Adrenal gland (tissue), 5 donors: ENCODE measurements at regions not wholly inside any gene's neighbourhood (a gene's known extent, or its start where the extent isn't known, plus 50 kb on each side); places are given as distances from the start of the nearest gene placed in this dataset.

Experiments
- CTCF ChIP-seq, 6 experiments: fragments of 450-650 bp in 4 of 6; fragments of 200-600 bp in 2 of 6; sonication (generic) in 1 of 6; IDR thresholded peaks; 1 replicate in 5 of 6; 2 replicates in 1 of 6; pipeline versions ENCODE4 v1.5.1 to v1.8.0; 2016 to 2021; ENCODE audit warnings: antibody characterized with exemption in 6 of 6, mild to moderate bottlenecking in 2 of 6, moderate library complexity in 1 of 6
- POLR2A ChIP-seq, 2 donors: fragments of 450-650 bp; IDR thresholded peaks; one replicate each; pipeline ENCODE4 v1.6.1; 2017; ENCODE audit warnings: antibody characterized with exemption in 2 of 2, mild to moderate bottlenecking in 2 of 2, moderate library complexity in 1 of 2
- donor health status: DM: no; HTN: no; CAD: no.

GRCh38 chrX:55143621-55144020 lies 54.8 kb downstream of the PAGE2 start:
- TF ChIP-seq CTCF (IDR thresholded peaks at IDR 0.05) (no peak), POLR2A (IDR thresholded peaks at IDR 0.05) (no peak)
